ENCODE measurements at regions not wholly inside any gene's neighbourhood (a gene's known extent, or its start where the extent isn't known, plus 50 kb on each side); places are given as distances from the start of the nearest gene placed in this dataset.
A peak's percentile ranks its signal among the peaks of the same experiment; 100 is the strongest.

- Histone ChIP-seq H3K36me3 (ENCODE audit: insufficient read depth, low read length) (peaks cover 5% of the 10 kb centered on the region; the same call in 1 of the 2 replicates), H2AFZ (ENCODE audit: low read length, unreplicated experiment) (no peak overlapping the region), H3K79me2 (ENCODE audit: control insufficient read depth, insufficient read depth, low read length, unreplicated experiment) (no peaks in the 10 kb centered on the region), H3K27ac (ENCODE audit: low read depth, low read length) (no peak overlapping the region), H3K4me1 (ENCODE audit: control insufficient read depth, insufficient read depth, low read length, unreplicated experiment) (peaks cover 23% of the 10 kb centered on the region), H3K4me3 (ENCODE audit: low read depth, low read length) (no peak overlapping the region), H3K27me3 (ENCODE audit: insufficient read depth, low read length) (no peaks in the 10 kb centered on the region)
Measured at GRCh38 chr3:16109929-16110328, 64.6 kb upstream of the GALNT15 start.

GRCh38 chr3:16112910-16113504 lies 61.5 kb upstream of the GALNT15 start:
- Histone ChIP-seq H3K36me3 (ENCODE audit: insufficient read depth, low read length) (peaks cover 5% of the 10 kb centered on the region; the same call in 1 of the 2 replicates), H3K27me3 (ENCODE audit: insufficient read depth, low read length) (no peaks in the 10 kb centered on the region), H3K27ac (ENCODE audit: low read depth, low read length) (peak overlapping the region; percentile 98), H3K4me1 (ENCODE audit: control insufficient read depth, insufficient read depth, low read length, unreplicated experiment) (peaks cover 26% of the 10 kb centered on the region), H2AFZ (ENCODE audit: low read length, unreplicated experiment) (peak overlapping the region; percentile 10), H3K4me3 (ENCODE audit: low read depth, low read length) (peak overlapping the region; percentile 19; the same call in 1 of the 2 replicates), H3K79me2 (ENCODE audit: control insufficient read depth, insufficient read depth, low read length, unreplicated experiment) (no peaks in the 10 kb centered on the region)

GRCh38 chr3:16113704-16114103 lies 60.8 kb upstream of the GALNT15 start:
- H2AFZ ChIP-seq (ENCODE audit: low read length, unreplicated experiment): peak overlapping the region; percentile 10
- peaks cover 5% of the 10 kb centered on the region; the same call in 1 of the 2 replicates for H3K36me3 ChIP-seq (ENCODE audit: insufficient read depth, low read length)
- no peaks in the 10 kb centered on the region for H3K79me2 ChIP-seq (ENCODE audit: control insufficient read depth, insufficient read depth, low read length, unreplicated experiment)
- peak overlapping the region; percentile 19; the same call in 1 of the 2 replicates for H3K4me3 ChIP-seq (ENCODE audit: low read depth, low read length)
- H3K27me3 ChIP-seq (ENCODE audit: insufficient read depth, low read length): no peaks in the 10 kb centered on the region
- peak overlapping the region; percentile 98 for H3K27ac ChIP-seq (ENCODE audit: low read depth, low read length)
- H3K4me1 ChIP-seq (ENCODE audit: control insufficient read depth, insufficient read depth, low read length, unreplicated experiment): peaks cover 26% of the 10 kb centered on the region

GRCh38 chr3:16114429-16114828 lies 60.1 kb upstream of the GALNT15 start:
- Histone ChIP-seq H3K27ac (ENCODE audit: low read depth, low read length) (peak overlapping the region; percentile 98), H3K4me1 (ENCODE audit: control insufficient read depth, insufficient read depth, low read length, unreplicated experiment) (peaks cover 26% of the 10 kb centered on the region), H3K4me3 (ENCODE audit: low read depth, low read length) (no peak overlapping the region), H3K36me3 (ENCODE audit: insufficient read depth, low read length) (peaks cover 5% of the 10 kb centered on the region; the same call in 1 of the 2 replicates), H3K79me2 (ENCODE audit: control insufficient read depth, insufficient read depth, low read length, unreplicated experiment) (no peaks in the 10 kb centered on the region), H2AFZ (ENCODE audit: low read length, unreplicated experiment) (peak overlapping the region; percentile 85), H3K27me3 (ENCODE audit: insufficient read depth, low read length) (no peaks in the 10 kb centered on the region)

GRCh38 chr3:16114930-16115329 lies 59.5 kb upstream of the GALNT15 start:
- Histone ChIP-seq H2AFZ (ENCODE audit: low read length, unreplicated experiment) (peak overlapping the region; percentile 85), H3K4me1 (ENCODE audit: control insufficient read depth, insufficient read depth, low read length, unreplicated experiment) (peaks cover 26% of the 10 kb centered on the region), H3K27me3 (ENCODE audit: insufficient read depth, low read length) (no peaks in the 10 kb centered on the region), H3K27ac (ENCODE audit: low read depth, low read length) (peak overlapping the region; percentile 98), H3K4me3 (ENCODE audit: low read depth, low read length) (no peak overlapping the region), H3K79me2 (ENCODE audit: control insufficient read depth, insufficient read depth, low read length, unreplicated experiment) (no peaks in the 10 kb centered on the region), H3K36me3 (ENCODE audit: insufficient read depth, low read length) (peaks cover 5% of the 10 kb centered on the region; the same call in 1 of the 2 replicates)

GRCh38 chr3:16118396-16118795 lies 56.1 kb upstream of the GALNT15 start:
- H2AFZ ChIP-seq (ENCODE audit: low read length, unreplicated experiment): no peak overlapping the region
- H3K27me3 ChIP-seq (ENCODE audit: insufficient read depth, low read length): no peaks in the 10 kb centered on the region
- H3K79me2 ChIP-seq (ENCODE audit: control insufficient read depth, insufficient read depth, low read length, unreplicated experiment): no peaks in the 10 kb centered on the region
- H3K36me3 ChIP-seq (ENCODE audit: insufficient read depth, low read length): no peaks in the 10 kb centered on the region
- H3K4me1 ChIP-seq (ENCODE audit: control insufficient read depth, insufficient read depth, low read length, unreplicated experiment): peaks cover 18% of the 10 kb centered on the region
- H3K4me3 ChIP-seq (ENCODE audit: low read depth, low read length): no peak overlapping the region
- H3K27ac ChIP-seq (ENCODE audit: low read depth, low read length): no peak overlapping the region

GRCh38 chr3:16119887-16120286 lies 54.6 kb upstream of the GALNT15 start:
- Histone ChIP-seq H3K79me2 (ENCODE audit: control insufficient read depth, insufficient read depth, low read length, unreplicated experiment) (no peaks in the 10 kb centered on the region), H3K27me3 (ENCODE audit: insufficient read depth, low read length) (no peaks in the 10 kb centered on the region), H2AFZ (ENCODE audit: low read length, unreplicated experiment) (no peak overlapping the region), H3K27ac (ENCODE audit: low read depth, low read length) (no peak overlapping the region), H3K4me1 (ENCODE audit: control insufficient read depth, insufficient read depth, low read length, unreplicated experiment) (peaks cover 13% of the 10 kb centered on the region), H3K36me3 (ENCODE audit: insufficient read depth, low read length) (no peaks in the 10 kb centered on the region), H3K4me3 (ENCODE audit: low read depth, low read length) (no peak overlapping the region)

- Histone ChIP-seq H3K79me2 (ENCODE audit: control insufficient read depth, insufficient read depth, low read length, unreplicated experiment) (no peaks in the 10 kb centered on the region), H2AFZ (ENCODE audit: low read length, unreplicated experiment) (no peak overlapping the region), H3K4me3 (ENCODE audit: low read depth, low read length) (no peak overlapping the region), H3K27me3 (ENCODE audit: insufficient read depth, low read length) (no peaks in the 10 kb centered on the region), H3K36me3 (ENCODE audit: insufficient read depth, low read length) (no peaks in the 10 kb centered on the region), H3K4me1 (ENCODE audit: control insufficient read depth, insufficient read depth, low read length, unreplicated experiment) (peaks cover 18% of the 10 kb centered on the region), H3K27ac (ENCODE audit: low read depth, low read length) (no peak overlapping the region)
Measured at GRCh38 chr3:16121391-16121790, 53.1 kb upstream of the GALNT15 start.

GRCh38 chr3:16122155-16122554 lies 52.3 kb upstream of the GALNT15 start:
- Histone ChIP-seq H3K27ac (ENCODE audit: low read depth, low read length) (no peak overlapping the region), H3K79me2 (ENCODE audit: control insufficient read depth, insufficient read depth, low read length, unreplicated experiment) (no peaks in the 10 kb centered on the region), H3K4me3 (ENCODE audit: low read depth, low read length) (no peak overlapping the region), H2AFZ (ENCODE audit: low read length, unreplicated experiment) (no peak overlapping the region), H3K4me1 (ENCODE audit: control insufficient read depth, insufficient read depth, low read length, unreplicated experiment) (peaks cover 18% of the 10 kb centered on the region), H3K36me3 (ENCODE audit: insufficient read depth, low read length) (no peaks in the 10 kb centered on the region), H3K27me3 (ENCODE audit: insufficient read depth, low read length) (no peaks in the 10 kb centered on the region)

GRCh38 chr3:16122661-16123060 lies 51.8 kb upstream of the GALNT15 start:
- Histone ChIP-seq H3K36me3 (ENCODE audit: insufficient read depth, low read length) (no peaks in the 10 kb centered on the region), H3K4me1 (ENCODE audit: control insufficient read depth, insufficient read depth, low read length, unreplicated experiment) (peaks cover 18% of the 10 kb centered on the region), H3K4me3 (ENCODE audit: low read depth, low read length) (no peak overlapping the region), H3K79me2 (ENCODE audit: control insufficient read depth, insufficient read depth, low read length, unreplicated experiment) (no peaks in the 10 kb centered on the region), H2AFZ (ENCODE audit: low read length, unreplicated experiment) (no peak overlapping the region), H3K27me3 (ENCODE audit: insufficient read depth, low read length) (no peaks in the 10 kb centered on the region), H3K27ac (ENCODE audit: low read depth, low read length) (no peak overlapping the region)

GRCh38 chr3:16124636-16125035 lies 49.8 kb upstream of the GALNT15 start:
- H3K27ac ChIP-seq (ENCODE audit: low read depth, low read length): peak overlapping the region; percentile 93
- peaks cover 23% of the 10 kb centered on the region for H3K4me1 ChIP-seq (ENCODE audit: control insufficient read depth, insufficient read depth, low read length, unreplicated experiment)
- no peaks in the 10 kb centered on the region for H3K27me3 ChIP-seq (ENCODE audit: insufficient read depth, low read length)
- no peaks in the 10 kb centered on the region for H3K36me3 ChIP-seq (ENCODE audit: insufficient read depth, low read length)
- H3K79me2 ChIP-seq (ENCODE audit: control insufficient read depth, insufficient read depth, low read length, unreplicated experiment): no peaks in the 10 kb centered on the region
- peak overlapping the region; percentile 22; the same call in 1 of the 2 replicates for H3K4me3 ChIP-seq (ENCODE audit: low read depth, low read length)
- peak overlapping the region; percentile 51 for H2AFZ ChIP-seq (ENCODE audit: low read length, unreplicated experiment)
